ENCODE measurements at regions not wholly inside any gene's neighbourhood (a gene's known extent, or its start where the extent isn't known, plus 50 kb on each side); places are given as distances from the start of the nearest gene placed in this dataset.

DNA sequence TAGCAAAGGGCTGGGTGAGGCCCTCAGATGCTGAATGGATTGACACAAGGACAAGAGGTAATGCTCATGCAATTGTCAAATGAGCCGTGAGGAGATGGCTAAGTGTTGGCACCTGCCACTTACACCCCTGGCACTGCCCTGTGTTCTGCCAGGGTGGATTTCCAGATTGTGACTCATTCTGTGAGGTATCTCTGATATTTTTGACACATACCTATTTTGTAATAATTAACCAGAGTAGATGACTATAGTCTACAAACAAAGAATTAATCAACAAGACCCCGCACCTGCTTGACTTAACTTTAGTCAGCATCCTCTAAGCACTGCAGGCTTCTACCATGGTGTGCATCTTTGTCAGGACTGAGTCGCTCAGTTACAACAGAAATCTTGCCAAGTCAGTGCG lies 200.8 kb downstream of the DIRAS2 start:
- Histone ChIP-seq H3K4me1 (ENCODE audit: insufficient read depth, low read length) (no peaks in the 10 kb centered on the region), H2AFZ (ENCODE audit: low read length) (no peak overlapping the region), H3K79me2 (ENCODE audit: insufficient read depth, low read length) (no peaks in the 10 kb centered on the region), H3K27ac (ENCODE audit: low read depth, low read length) (no peak overlapping the region), H3K9me3 (ENCODE audit: low read depth, low read length) (peaks cover 2% of the 10 kb centered on the region), H3K4me2 (ENCODE audit: insufficient read depth, low read length) (no peak overlapping the region), H3K36me3 (ENCODE audit: insufficient read depth, low read length) (no peaks in the 10 kb centered on the region), H3K4me3 (ENCODE audit: insufficient read depth, low read length) (no peak overlapping the region), H3K27me3 (ENCODE audit: insufficient read depth, low read length) (no peaks in the 10 kb centered on the region), H4K20me1 (ENCODE audit: insufficient read depth, low read length) (no peaks in the 10 kb centered on the region)
- no peak for DNase-seq (ENCODE audit: insufficient read length, low spot score, missing footprints)
- TF ChIP-seq, protein P1, sequence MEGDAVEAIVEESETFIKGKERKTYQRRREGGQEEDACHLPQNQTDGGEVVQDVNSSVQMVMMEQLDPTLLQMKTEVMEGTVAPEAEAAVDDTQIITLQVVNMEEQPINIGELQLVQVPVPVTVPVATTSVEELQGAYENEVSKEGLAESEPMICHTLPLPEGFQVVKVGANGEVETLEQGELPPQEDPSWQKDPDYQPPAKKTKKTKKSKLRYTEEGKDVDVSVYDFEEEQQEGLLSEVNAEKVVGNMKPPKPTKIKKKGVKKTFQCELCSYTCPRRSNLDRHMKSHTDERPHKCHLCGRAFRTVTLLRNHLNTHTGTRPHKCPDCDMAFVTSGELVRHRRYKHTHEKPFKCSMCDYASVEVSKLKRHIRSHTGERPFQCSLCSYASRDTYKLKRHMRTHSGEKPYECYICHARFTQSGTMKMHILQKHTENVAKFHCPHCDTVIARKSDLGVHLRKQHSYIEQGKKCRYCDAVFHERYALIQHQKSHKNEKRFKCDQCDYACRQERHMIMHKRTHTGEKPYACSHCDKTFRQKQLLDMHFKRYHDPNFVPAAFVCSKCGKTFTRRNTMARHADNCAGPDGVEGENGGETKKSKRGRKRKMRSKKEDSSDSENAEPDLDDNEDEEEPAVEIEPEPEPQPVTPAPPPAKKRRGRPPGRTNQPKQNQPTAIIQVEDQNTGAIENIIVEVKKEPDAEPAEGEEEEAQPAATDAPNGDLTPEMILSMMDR (IDR thresholded peaks at IDR 0.05; ENCODE audit: extremely low read depth, low read depth, low read length): no peak

DNA sequence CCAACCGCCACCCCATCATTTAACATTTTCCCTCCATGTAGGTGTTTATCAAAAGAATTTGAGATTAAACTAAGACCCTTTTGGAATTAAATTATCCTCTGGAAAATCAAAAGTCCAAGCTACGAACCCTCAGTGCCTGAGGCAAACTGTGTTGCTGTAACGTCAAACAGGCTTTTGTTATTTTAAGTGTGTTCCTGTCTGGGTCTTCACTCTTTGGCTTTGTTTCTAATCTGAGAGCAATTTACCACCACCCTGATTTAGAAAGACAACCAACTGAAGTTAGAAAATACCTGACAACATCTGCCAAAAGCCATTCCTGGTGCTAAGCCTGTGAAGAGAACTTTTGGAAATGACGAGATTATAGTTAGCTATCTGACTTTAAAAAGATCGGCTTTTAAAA lies 199.9 kb downstream of the DIRAS2 start:
- Histone ChIP-seq H3K4me1 (ENCODE audit: insufficient read depth, low read length) (no peaks in the 10 kb centered on the region), H3K27me3 (ENCODE audit: insufficient read depth, low read length) (no peaks in the 10 kb centered on the region), H3K36me3 (ENCODE audit: insufficient read depth, low read length) (no peaks in the 10 kb centered on the region), H3K9me3 (ENCODE audit: low read depth, low read length) (no peaks in the 10 kb centered on the region), H3K4me3 (ENCODE audit: insufficient read depth, low read length) (no peak overlapping the region), H2AFZ (ENCODE audit: low read length) (no peak overlapping the region), H3K79me2 (ENCODE audit: insufficient read depth, low read length) (no peaks in the 10 kb centered on the region), H3K27ac (ENCODE audit: low read depth, low read length) (no peak overlapping the region), H4K20me1 (ENCODE audit: insufficient read depth, low read length) (no peaks in the 10 kb centered on the region), H3K4me2 (ENCODE audit: insufficient read depth, low read length) (no peak overlapping the region)
- TF ChIP-seq, protein P1 (IDR thresholded peaks at IDR 0.05; ENCODE audit: extremely low read depth, low read depth, low read length): no peak
- no peak for DNase-seq (ENCODE audit: insufficient read length, low spot score, missing footprints)

DNA sequence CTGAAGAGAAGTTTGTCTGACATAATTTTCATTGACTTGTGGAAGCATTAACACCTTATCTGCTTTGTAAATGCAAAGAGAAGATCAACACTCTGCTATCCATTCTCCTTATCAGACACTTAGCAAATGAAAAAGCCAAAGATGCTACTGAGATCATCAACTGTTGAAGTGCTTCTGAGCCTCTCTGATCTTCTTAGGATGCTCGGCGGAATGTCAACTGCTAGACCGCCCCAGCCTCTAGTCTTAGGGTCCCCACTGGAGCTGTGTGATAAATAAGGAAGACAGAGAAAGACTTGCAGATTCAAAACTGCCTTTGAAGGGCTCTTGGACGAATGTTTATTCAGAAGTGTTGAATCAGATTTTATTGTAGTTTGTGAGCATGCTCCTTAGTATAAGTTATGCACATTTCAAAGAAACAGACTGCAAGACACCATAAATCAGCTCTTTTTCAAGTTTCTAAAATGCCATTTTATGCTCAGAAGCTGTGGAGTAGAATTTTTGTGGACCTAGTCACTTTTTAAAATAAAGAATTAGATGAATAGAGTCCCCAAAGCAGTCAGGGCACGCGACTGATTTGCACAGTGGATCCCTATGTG lies 197.9 kb downstream of the DIRAS2 start:
- DNase-seq (ENCODE audit: insufficient read length, low spot score, missing footprints): no peak
- H3K79me2 ChIP-seq (ENCODE audit: insufficient read depth, low read length): no peaks in the 10 kb centered on the region
- H3K4me2 ChIP-seq (ENCODE audit: insufficient read depth, low read length): no peak overlapping the region
- no peaks in the 10 kb centered on the region for H3K27me3 ChIP-seq (ENCODE audit: insufficient read depth, low read length)
- TF ChIP-seq, protein P1 (IDR thresholded peaks at IDR 0.05; ENCODE audit: extremely low read depth, low read depth, low read length): no peak
- no peaks in the 10 kb centered on the region for H3K9me3 ChIP-seq (ENCODE audit: low read depth, low read length)
- no peaks in the 10 kb centered on the region for H3K4me1 ChIP-seq (ENCODE audit: insufficient read depth, low read length)
- no peaks in the 10 kb centered on the region for H4K20me1 ChIP-seq (ENCODE audit: insufficient read depth, low read length)
- H3K4me3 ChIP-seq (ENCODE audit: insufficient read depth, low read length): no peak overlapping the region
- H3K27ac ChIP-seq (ENCODE audit: low read depth, low read length): no peak overlapping the region
- no peaks in the 10 kb centered on the region for H3K36me3 ChIP-seq (ENCODE audit: insufficient read depth, low read length)
- no peak overlapping the region for H2AFZ ChIP-seq (ENCODE audit: low read length)

DNA sequence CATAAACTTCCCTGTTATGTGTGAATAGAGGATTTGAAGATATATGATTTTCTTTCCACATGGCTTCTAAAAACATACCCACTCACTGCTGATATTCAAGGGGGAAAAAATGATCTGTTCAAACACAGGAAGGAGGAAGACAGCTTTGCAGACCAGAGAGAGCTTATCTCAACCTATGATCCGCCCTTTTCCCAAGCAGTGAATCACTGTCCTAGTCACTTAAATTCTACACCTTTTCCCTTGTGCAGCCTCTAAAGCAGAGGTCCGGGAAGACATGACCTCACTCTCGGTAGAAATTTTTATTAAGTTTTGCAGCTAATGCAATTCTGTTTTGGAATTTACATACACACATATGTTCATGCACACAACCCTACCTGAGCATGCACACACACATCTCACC lies 197.2 kb downstream of the DIRAS2 start:
- H3K36me3 ChIP-seq (ENCODE audit: insufficient read depth, low read length): no peaks in the 10 kb centered on the region
- H2AFZ ChIP-seq (ENCODE audit: low read length): no peak overlapping the region
- H3K4me3 ChIP-seq (ENCODE audit: insufficient read depth, low read length): no peak overlapping the region
- no peaks in the 10 kb centered on the region for H3K9me3 ChIP-seq (ENCODE audit: low read depth, low read length)
- H4K20me1 ChIP-seq (ENCODE audit: insufficient read depth, low read length): no peaks in the 10 kb centered on the region
- H3K27me3 ChIP-seq (ENCODE audit: insufficient read depth, low read length): no peaks in the 10 kb centered on the region
- H3K4me1 ChIP-seq (ENCODE audit: insufficient read depth, low read length): no peaks in the 10 kb centered on the region
- TF ChIP-seq, protein P1 (IDR thresholded peaks at IDR 0.05; ENCODE audit: extremely low read depth, low read depth, low read length): no peak
- no peak overlapping the region for H3K27ac ChIP-seq (ENCODE audit: low read depth, low read length)
- no peak overlapping the region for H3K4me2 ChIP-seq (ENCODE audit: insufficient read depth, low read length)
- H3K79me2 ChIP-seq (ENCODE audit: insufficient read depth, low read length): no peaks in the 10 kb centered on the region
- no peak for DNase-seq (ENCODE audit: insufficient read length, low spot score, missing footprints)
